GM13977 (cell line): ENCODE measurements at regions not wholly inside any gene's neighbourhood (a gene's known extent, or its start where the extent isn't known, plus 50 kb on each side); places are given as distances from the start of the nearest gene placed in this dataset.

ENCODE experiments used
- DNase-seq: peaks from one replicate; pipeline ENCODE4 v3.0.0; 2012; ENCODE audit warnings: low spot score
- CTCF ChIP-seq: IDR thresholded peaks from 2 replicates; pipeline ENCODE4 v1.5.1; 2012; ENCODE audit warnings: mild to moderate bottlenecking, control low read depth; ENCODE audit not compliant: insufficient read depth; ENCODE audit errors: extremely low read depth, missing control alignments
- in situ Hi-C: fragments of 300-500 bp; cut with MboI; formaldehyde crosslinking; loops from one replicate; pipeline ENCODE4 v1.12.0; 2022; ENCODE audit warnings: low sequenced_read_pairs, low pct_unique_long_range_greater_than_20kb, mixed read lengths, inconsistent platforms; ENCODE audit not compliant: unreplicated experiment

- no peak for TF ChIP-seq CTCF
- no peak for DNase-seq
- in situ Hi-C loops = no loop called here
These were observed 104.7 kb upstream of the NKX1-1 start for GRCh38 chr4:1510931-1511330.

- in situ Hi-C loops = no loop called here
- no peak for TF ChIP-seq CTCF
- no peak for DNase-seq
These were observed 103.1 kb upstream of the NKX1-1 start for GRCh38 chr4:1509366-1509765.

GRCh38 chr4:1508161-1509160 lies 102.2 kb upstream of the NKX1-1 start:
- no peak for DNase-seq
- in situ Hi-C loops = no loop called here
- no peak for TF ChIP-seq CTCF

- in situ Hi-C loops = no loop called here
- DNase-seq = no peak
- no peak for TF ChIP-seq CTCF
These were observed 100.9 kb upstream of the NKX1-1 start for GRCh38 chr4:1506956-1507721.

GRCh38 chr4:1505511-1506460 lies 99.5 kb upstream of the NKX1-1 start:
- no peak for TF ChIP-seq CTCF
- no peak for DNase-seq
- in situ Hi-C loops = no loop called here
